NCI-H1417 (cell line): ENCODE measurements at regions not wholly inside any gene's neighbourhood (a gene's known extent, or its start where the extent isn't known, plus 50 kb on each side); places are given as distances from the start of the nearest gene placed in this dataset.
"Not testable (repeated sequence)": the region's sequence is repeated elsewhere in the genome, so short reads cannot be mapped to it uniquely, and the experiment has no call there.

Experiments
- DNase-seq, 3 experiments: peaks; one replicate each; lab custom pipeline; 2025; lab: John Stamatoyannopoulos, UW

DNA sequence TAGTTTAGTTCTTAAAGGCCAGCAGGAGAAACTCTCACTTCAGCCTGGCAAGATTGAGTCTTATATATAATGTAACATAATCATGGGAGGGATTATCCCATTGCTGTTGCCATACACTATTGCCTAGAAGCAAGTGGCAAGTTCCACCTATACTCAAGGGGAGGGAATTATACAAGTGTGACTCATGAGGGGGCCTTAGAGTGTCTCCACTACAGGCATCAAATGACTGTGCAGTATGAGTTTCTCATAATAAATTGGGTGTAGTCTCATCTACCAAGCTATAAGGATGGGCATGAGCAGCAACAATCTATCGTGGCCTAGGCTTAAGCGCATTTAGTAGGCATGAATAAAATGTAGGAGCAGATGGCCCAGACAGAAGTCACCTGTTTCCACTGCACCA is 89.1 kb upstream of the C1GALT1C1 start:
- no peak for DNase-seq

DNA sequence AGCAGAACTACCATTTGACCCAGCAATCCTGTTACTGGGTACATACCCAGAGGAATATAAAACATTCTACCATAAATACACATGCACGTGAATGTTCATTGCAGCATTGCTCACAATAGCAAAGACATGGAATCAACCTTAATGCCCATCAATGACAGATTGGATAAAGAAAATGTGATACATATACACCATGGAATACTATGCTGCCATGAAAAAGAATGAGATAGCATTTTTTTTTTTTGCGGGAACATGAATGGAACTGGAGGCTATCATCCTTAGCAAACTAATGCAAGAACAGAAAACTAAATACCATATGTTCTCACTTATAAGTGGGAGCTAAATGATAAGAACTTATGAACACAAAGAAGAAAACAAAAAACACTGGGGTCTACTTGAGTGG is 72.5 kb upstream of the C1GALT1C1 start:
- DNase-seq, result not testable (repeated sequence)

DNA sequence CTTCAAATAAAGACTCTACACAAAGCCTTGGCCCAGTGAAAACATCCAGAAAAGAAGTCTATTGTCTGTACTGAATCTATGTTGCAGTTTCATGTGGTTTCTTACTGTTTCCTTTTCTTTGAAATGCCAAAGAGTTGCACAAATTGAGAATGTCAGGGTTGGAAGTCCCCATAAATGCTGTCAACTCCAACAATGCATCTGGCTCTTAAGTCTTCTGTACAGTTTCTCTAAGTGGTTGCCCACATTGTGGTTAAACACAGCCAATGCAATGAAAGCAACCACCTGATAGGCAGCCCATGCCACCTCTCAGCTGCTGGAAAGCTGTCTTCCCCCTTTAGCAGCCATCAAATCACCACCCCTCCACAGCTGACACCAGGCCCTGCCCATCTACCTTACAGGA is 67.2 kb upstream of the C1GALT1C1 start:
- no peak for DNase-seq

DNA sequence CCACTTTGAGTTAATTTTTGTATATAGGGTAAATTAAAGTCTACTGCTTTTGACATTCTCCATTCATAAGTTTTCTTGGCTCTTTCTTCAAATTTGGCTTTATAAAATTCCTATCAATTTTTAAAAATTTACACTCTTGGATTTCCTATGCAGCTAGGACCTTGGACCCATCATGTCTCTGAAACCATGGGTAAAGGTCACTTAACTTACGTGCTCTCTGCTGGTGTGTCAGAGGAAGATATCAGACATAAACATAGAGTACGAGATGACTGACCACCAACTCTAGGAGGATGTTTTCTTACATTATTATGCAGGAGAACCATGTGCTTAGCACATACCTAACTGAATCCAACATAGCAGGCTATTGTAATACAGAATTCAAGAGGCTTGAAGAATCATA is 62.5 kb upstream of the C1GALT1C1 start:
- DNase-seq, result no peak

DNA sequence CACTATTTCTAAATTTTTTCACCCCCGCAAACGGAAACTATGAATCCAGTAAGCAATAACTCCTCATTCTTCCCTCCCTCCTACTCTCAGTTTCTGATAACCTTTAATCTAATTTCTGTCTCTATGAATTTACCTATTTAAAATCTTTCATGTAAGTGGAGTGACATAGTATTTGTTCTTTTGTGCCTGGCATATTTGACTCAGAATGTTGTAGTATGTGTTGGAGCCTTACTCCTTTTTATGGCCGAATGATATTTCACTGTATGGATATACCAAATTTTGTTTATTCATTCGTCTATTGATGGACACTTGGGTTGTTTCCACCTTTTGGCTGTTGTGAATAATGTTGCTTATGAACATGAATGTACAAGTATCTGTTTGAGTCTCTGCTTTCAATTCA is 61.1 kb upstream of the C1GALT1C1 start:
- no peak for DNase-seq

DNA sequence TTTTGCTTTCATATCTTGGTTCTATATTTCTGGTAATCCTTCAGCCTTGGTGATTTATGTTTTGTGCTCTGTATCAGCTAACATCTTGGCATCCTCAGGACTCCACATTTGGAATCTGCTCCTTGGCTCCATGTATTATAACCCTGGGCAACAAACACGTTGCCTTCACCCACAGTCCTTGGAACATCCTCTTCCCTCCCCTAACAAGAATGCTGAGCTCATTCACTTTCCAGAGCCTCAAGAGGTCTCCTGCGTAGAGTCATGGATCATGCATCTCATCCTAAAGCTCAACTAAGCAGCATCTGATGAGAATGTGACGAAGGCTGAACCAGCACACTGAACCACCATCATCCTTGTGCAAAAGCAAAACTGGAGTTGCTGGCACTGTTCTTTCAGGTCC is 60.5 kb upstream of the C1GALT1C1 start:
- no peak for DNase-seq

DNA sequence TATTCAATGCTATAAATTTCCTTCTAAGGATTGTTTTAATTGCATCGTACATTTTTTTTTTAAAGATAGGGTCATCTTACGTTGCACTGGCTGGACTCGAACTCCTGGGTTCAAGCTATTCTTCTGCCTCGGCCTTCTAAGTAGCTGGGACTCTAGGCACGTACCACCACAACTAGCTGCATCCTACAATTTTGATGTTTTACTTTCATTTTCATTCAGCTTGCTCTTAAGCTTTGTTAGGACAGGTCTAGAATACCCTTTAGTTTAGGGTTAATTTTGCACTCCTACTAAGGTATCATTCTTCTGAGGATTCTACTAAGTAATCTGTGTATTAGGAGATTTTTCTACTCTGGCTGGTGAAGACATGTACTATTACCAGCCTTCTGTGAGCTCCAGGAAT is 50.2 kb upstream of the C1GALT1C1 start:
- no peak for DNase-seq
